GM12878 (cell line): ENCODE measurements at regions not wholly inside any gene's neighbourhood (a gene's known extent, or its start where the extent isn't known, plus 50 kb on each side); places are given as distances from the start of the nearest gene placed in this dataset.
A peak's percentile ranks its signal among the peaks of the same experiment; 100 is the strongest.

Source experiments
- ATAC-seq: fragments of 200-7000 bp; cut with Tn5 transposase; 3 replicates; pipeline ENCODE4 v1.9.1; 2020; ENCODE audit warnings: mild to moderate bottlenecking, moderate library complexity
- BruUV-seq: library from RNA; stranded (reverse); fragments of 400-500 nt; replicated peaks from 2 replicates; lab custom pipeline; 2021; lab: Mats Ljungman, UMichigan
- CTCF ChIA-PET: fragments of 300-600 bp; sonication (Branson Sonifier 250); formaldehyde crosslinking; extraction: SDS; loops from one replicate; lab custom pipeline; 2021; ENCODE audit warnings: inconsistent platforms; lab: Yijun Ruan, JAX
- POLR2A ChIA-PET: fragments of 350-600 bp; formaldehyde crosslinking; extraction: SDS; loops from one replicate; lab custom pipeline; 2021; ENCODE audit warnings: inconsistent platforms; lab: Charles Lee
- RAD21 ChIA-PET: fragments of 300-600 bp; sonication (Branson Sonifier 250); formaldehyde crosslinking; loops from one replicate; lab custom pipeline; 2023; ENCODE audit warnings: antibody characterized with exemption; ENCODE audit not compliant: unreplicated experiment; lab: Charles Lee
- SMC1A ChIA-PET: fragments of 300-600 bp; sonication (Branson Sonifier 250); formaldehyde crosslinking; loops from one replicate; lab custom pipeline; 2023; ENCODE audit not compliant: unreplicated experiment, uncharacterized antibody; lab: Charles Lee
- DNase-seq: peaks from one replicate; pipeline ENCODE4 v3.0.0-alpha.2; 2011; ENCODE audit warnings: low read depth, low spot score
- FAIRE-seq: peaks from 3 replicates; lab custom pipeline; 2011; peaks lifted over from hg19 to GRCh38; lab: Jason Lieb, UNC
- H2AFZ ChIP-seq: 2 replicates; pipeline ENCODE4 v1.6.0; 2011; ENCODE audit warnings: low read depth, low read length, control low read depth; ENCODE audit not compliant: control insufficient read depth
- H3K27ac ChIP-seq: 2 replicates; pipeline ENCODE4 v1.5.1; 2011; ENCODE audit warnings: control low read depth; ENCODE audit not compliant: control insufficient read depth, insufficient read depth
- H3K27me3 ChIP-seq, 2 experiments: replicated peaks in 1 of 2; 2 replicates each; pipeline versions ENCODE4 v1.6.0 to v1.6.1; 2011; ENCODE audit warnings: low read length in 1 of 2; ENCODE audit not compliant: control insufficient read depth in 2 of 2, insufficient read depth in 2 of 2
- H3K36me3 ChIP-seq, 2 experiments: 2 replicates each; pipeline ENCODE4 v1.5.1; 2011; ENCODE audit warnings: low read length in 1 of 2; ENCODE audit not compliant: control insufficient read depth in 2 of 2, insufficient read depth in 2 of 2
- H3K4me1 ChIP-seq: 2 replicates; pipeline ENCODE4 v1.6.1; 2011; ENCODE audit warnings: mild to moderate bottlenecking, low read length, moderate library complexity, mixed read lengths; ENCODE audit not compliant: control insufficient read depth, insufficient read depth
- H3K4me2 ChIP-seq: 2 replicates; pipeline ENCODE4 v1.6.0; 2011; ENCODE audit warnings: control low read depth; ENCODE audit not compliant: control insufficient read depth, insufficient read depth
- H3K4me3 ChIP-seq: fragments of 200-600 bp; sonication (generic); 2 replicates; pipeline ENCODE4 v1.5.1; 2016
- H3K79me2 ChIP-seq: 2 replicates; pipeline ENCODE4 v1.6.0; 2011; ENCODE audit warnings: low read length; ENCODE audit not compliant: control insufficient read depth, insufficient read depth
- H3K9ac ChIP-seq: 2 replicates; pipeline ENCODE4 v1.8.0; 2011; ENCODE audit warnings: low read length, control low read depth, mixed read lengths; ENCODE audit not compliant: control insufficient read depth, insufficient read depth
- H3K9me3 ChIP-seq: replicated peaks from 3 replicates; pipeline ENCODE4 v1.5.1; 2011; ENCODE audit warnings: mild to moderate bottlenecking, low read length; ENCODE audit not compliant: control insufficient read depth, insufficient read depth
- H4K20me1 ChIP-seq: 2 replicates; pipeline ENCODE4 v1.6.0; 2011; ENCODE audit not compliant: control insufficient read depth, insufficient read depth
- ESRRA ChIP-seq: IDR thresholded peaks from 2 replicates; pipeline ENCODE4 v1.6.1; 2012; ENCODE audit warnings: mild to moderate bottlenecking, low read length, improper control_type of control experiment
- IKZF1 ChIP-seq: fragments of 450-650 bp; conservative IDR thresholded peaks from 2 replicates; pipeline ENCODE4 v1.6.1; 2017; ENCODE audit warnings: antibody characterized with exemption, mild to moderate bottlenecking
- IKZF2 ChIP-seq, 2 experiments: fragments of 450-650 bp; IDR thresholded peaks; 2 replicates each; pipeline ENCODE4 v1.6.1; 2017; ENCODE audit warnings: mild to moderate bottlenecking in 2 of 2, moderate library complexity in 2 of 2
- JUNB ChIP-seq: IDR thresholded peaks from 2 replicates; pipeline ENCODE4 v1.6.1; 2016; ENCODE audit warnings: antibody characterized with exemption, mild to moderate bottlenecking
- RUNX3 ChIP-seq: IDR thresholded peaks from 2 replicates; pipeline ENCODE4 v1.6.1; 2012; ENCODE audit warnings: low read length, inconsistent platforms
- SREBF2 ChIP-seq: IDR thresholded peaks from 2 replicates; pipeline ENCODE4 v1.6.1; 2012; ENCODE audit warnings: mild to moderate bottlenecking, low read length
- TAF1 ChIP-seq: IDR thresholded peaks from 2 replicates; pipeline ENCODE4 v1.6.1; 2011; ENCODE audit warnings: mild to moderate bottlenecking, low read depth, low read length, borderline replicate concordance
- WGBS: methylation state at CpG from one replicate; pipeline ENCODE4 v1.1.6; 2016; ENCODE audit warnings: low lambda C conversion rate; ENCODE audit not compliant: insufficient replicate concordance, insufficient coverage; ENCODE audit errors: missing lambda C conversion rate; 5-methylcytosine and 5-hydroxymethylcytosine counted together
- in situ Hi-C: fragments of 300-500 bp; cut with MboI; formaldehyde crosslinking; loops from 9 replicates; pipeline ENCODE4 v1.14.3; 2018; ENCODE audit warnings: mixed read lengths
- intact Hi-C: fragments of 100-400 bp; cut with micrococcal nuclease; formaldehyde crosslinking; loops from one replicate; pipeline ENCODE4 v1.14.2; 2022; ENCODE audit not compliant: unreplicated experiment
- TF ChIP-seq, protein P1 (sequence below): IDR thresholded peaks from 2 replicates; pipeline ENCODE4 v1.6.1; 2012; ENCODE audit warnings: low read depth, low read length, improper control_type of control experiment

DNA sequence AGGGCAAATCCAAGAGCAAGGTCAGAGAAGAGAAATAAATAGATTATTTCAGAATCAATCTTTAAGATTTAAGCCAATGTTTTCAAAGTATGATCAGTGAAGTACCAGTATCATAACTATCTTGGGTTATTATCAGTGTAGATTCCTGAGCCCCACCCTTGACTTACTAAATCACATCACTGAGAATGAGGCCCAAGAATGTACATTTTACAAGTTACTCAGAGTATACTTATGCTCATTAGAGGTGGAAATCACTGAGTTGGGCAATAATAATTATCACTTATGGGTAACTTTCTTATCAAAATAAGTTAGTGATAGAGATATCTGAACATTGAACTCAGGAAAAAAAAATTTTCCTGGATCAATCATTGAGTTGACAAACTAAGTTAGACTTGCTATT is 121.6 kb upstream of the NOCT start:
- no peaks in the 10 kb centered on the region for H3K9me3 ChIP-seq
- SMC1A ChIA-PET = no interaction called here
- intact Hi-C loops = no loop called here
- no peak overlapping the region for H3K4me3 ChIP-seq
- BruUV-seq = no TSS peak
- no peak overlapping the region for H3K4me2 ChIP-seq
- FAIRE-seq = no peak
- DNase-seq = no peak
- no peaks in the 10 kb centered on the region for H3K79me2 ChIP-seq
- POLR2A ChIA-PET = no interaction called here
- RAD21 ChIA-PET = no interaction called here
- H4K20me1 ChIP-seq = no peaks in the 10 kb centered on the region
- H2AFZ ChIP-seq = no peak overlapping the region
- no peaks in the 10 kb centered on the region for H3K36me3 ChIP-seq
- H3K27me3 ChIP-seq = no peaks in the 10 kb centered on the region; a peak in 1 of 4 replicates
- no peak for ATAC-seq
- no peak overlapping the region for H3K9ac ChIP-seq
- in situ Hi-C loops = no loop called here
- TF ChIP-seq SREBF2 = no peak
- TF ChIP-seq, protein P1, sequence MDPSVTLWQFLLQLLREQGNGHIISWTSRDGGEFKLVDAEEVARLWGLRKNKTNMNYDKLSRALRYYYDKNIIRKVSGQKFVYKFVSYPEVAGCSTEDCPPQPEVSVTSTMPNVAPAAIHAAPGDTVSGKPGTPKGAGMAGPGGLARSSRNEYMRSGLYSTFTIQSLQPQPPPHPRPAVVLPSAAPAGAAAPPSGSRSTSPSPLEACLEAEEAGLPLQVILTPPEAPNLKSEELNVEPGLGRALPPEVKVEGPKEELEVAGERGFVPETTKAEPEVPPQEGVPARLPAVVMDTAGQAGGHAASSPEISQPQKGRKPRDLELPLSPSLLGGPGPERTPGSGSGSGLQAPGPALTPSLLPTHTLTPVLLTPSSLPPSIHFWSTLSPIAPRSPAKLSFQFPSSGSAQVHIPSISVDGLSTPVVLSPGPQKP = no peak
- no peak for TF ChIP-seq ESRRA
- H3K4me1 ChIP-seq = peaks cover 7% of the 10 kb centered on the region
- CTCF ChIA-PET = no interaction called here
- no peak overlapping the region for H3K27ac ChIP-seq

DNA sequence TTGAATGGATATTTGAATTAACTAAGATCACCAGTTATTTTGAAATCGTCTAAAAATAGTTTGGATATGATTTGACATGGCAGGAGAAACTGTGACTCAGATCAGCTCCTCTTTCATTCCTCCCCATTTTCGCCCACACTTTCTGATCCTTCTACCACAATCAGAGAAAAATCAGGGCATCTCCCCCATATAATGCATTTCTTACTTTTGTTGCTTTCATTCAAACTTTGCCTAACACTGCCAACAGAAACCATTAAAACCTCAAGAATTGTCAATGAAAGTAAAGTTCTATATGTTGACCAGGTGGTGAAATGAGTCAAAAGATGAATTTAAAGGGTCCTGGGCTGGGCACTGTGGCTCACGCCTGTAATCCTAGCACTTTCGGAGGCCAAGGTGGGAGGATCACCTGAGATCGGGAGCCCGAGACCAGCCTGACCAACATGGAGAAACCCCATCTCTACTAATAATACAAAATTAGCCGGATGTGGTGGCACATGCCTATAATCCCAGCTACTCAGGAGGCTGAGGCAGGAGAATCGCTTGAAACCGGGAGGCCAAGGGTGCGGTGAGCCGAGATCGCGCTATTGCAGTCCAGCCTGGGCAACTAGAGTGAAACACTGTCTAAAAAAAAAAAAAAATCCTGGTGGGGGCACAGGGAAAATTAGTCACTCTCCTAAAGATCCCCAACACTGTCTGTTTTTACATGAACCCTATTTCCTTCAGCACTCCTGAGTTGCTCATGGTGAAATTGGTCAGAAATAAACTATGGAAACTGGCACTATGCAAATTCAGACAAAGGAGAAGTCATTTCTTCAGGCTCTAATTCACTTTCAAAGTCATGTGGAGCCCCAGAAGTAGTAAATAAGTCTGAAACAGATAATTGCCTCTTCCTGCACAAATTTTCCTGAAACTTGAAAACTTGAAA is 122.8 kb upstream of the NOCT start:
- DNase-seq (no peak), ATAC-seq (peak; percentile 66), FAIRE-seq (no peak)
- no peak overlapping the region for H2AFZ ChIP-seq
- no peaks in the 10 kb centered on the region; a peak in 1 of 4 replicates for H3K27me3 ChIP-seq
- no peak overlapping the region for H3K9ac ChIP-seq
- peaks cover 7% of the 10 kb centered on the region for H3K4me1 ChIP-seq
- no peak overlapping the region for H3K4me3 ChIP-seq
- H3K4me2 ChIP-seq = no peak overlapping the region
- RAD21 ChIA-PET = no interaction called here
- no peaks in the 10 kb centered on the region for H4K20me1 ChIP-seq
- CTCF ChIA-PET = no interaction called here
- SMC1A ChIA-PET = no interaction called here
- no peaks in the 10 kb centered on the region for H3K79me2 ChIP-seq
- no peaks in the 10 kb centered on the region for H3K36me3 ChIP-seq
- intact Hi-C loops (no loop called here), in situ Hi-C loops (no loop called here)
- peak; percentile 22; the same call in 1 of the 2 replicates for TF ChIP-seq JUNB
- TF ChIP-seq IKZF1 = no peak
- TF ChIP-seq TAF1 = no peak
- 0 out of 4 replicates have a peak, but pooled peaks of 1 of the 2 experiments have one; percentile 16 for TF ChIP-seq IKZF2 (IDR thresholded peaks at IDR 0.05)
- TF ChIP-seq RUNX3 = peak; percentile 52
- WGBS = 33% methylated on average over 10 of the region's 13 CpGs
- no peaks in the 10 kb centered on the region for H3K9me3 ChIP-seq
- POLR2A ChIA-PET = no interaction called here
- no peak overlapping the region for H3K27ac ChIP-seq
- no TSS peak for BruUV-seq
